Keratinocyte (primary cell): ENCODE measurements at regions not wholly inside any gene's neighbourhood (a gene's known extent, or its start where the extent isn't known, plus 50 kb on each side); places are given as distances from the start of the nearest gene placed in this dataset.

Experiments
- DNase-seq: peaks from one replicate; pipeline ENCODE4 v3.0.0-alpha.2; 2011; ENCODE audit warnings: low read depth, missing footprints, low spot score
- FAIRE-seq: peaks from 2 replicates; lab custom pipeline; 2011; peaks lifted over from hg19 to GRCh38; lab: Jason Lieb, UNC
- H2AFZ ChIP-seq: 2 replicates; pipeline ENCODE4 v1.6.0; 2012; ENCODE audit warnings: low read length, control low read depth, inconsistent platforms; ENCODE audit not compliant: control insufficient read depth
- H3K27ac ChIP-seq: 2 replicates; pipeline ENCODE4 v1.5.1; 2011; ENCODE audit warnings: low read length; ENCODE audit not compliant: control insufficient read depth, insufficient read depth
- H3K27me3 ChIP-seq: 3 replicates; pipeline ENCODE4 v1.6.0; 2011; ENCODE audit warnings: low read length; ENCODE audit not compliant: control insufficient read depth, insufficient read depth; ENCODE audit errors: extremely low read depth
- H3K36me3 ChIP-seq, 2 experiments: 2 replicates in 1 of 2; 3 replicates in 1 of 2; pipeline ENCODE4 v1.5.1; 2011; ENCODE audit warnings: low read length in 2 of 2, mild to moderate bottlenecking in 1 of 2; ENCODE audit not compliant: control insufficient read depth in 2 of 2, insufficient read depth in 2 of 2; ENCODE audit errors: extremely low read depth in 1 of 2
- H3K4me1 ChIP-seq: 3 replicates; pipeline ENCODE4 v1.5.1; 2011; ENCODE audit warnings: low read length; ENCODE audit not compliant: control insufficient read depth, insufficient read depth; ENCODE audit errors: extremely low read depth
- H3K4me2 ChIP-seq: 3 replicates; pipeline ENCODE4 v1.6.0; 2011; ENCODE audit warnings: low read depth, low read length; ENCODE audit not compliant: control insufficient read depth, insufficient read depth; ENCODE audit errors: extremely low read depth
- H3K4me3 ChIP-seq, 3 experiments: fragments of 200-600 bp in 1 of 3; sonication (generic) in 1 of 3; 2 replicates in 2 of 3; 3 replicates in 1 of 3; pipeline ENCODE4 v1.5.1; 2011 to 2016; ENCODE audit warnings: low read length in 3 of 3, mild to moderate bottlenecking in 3 of 3, control low read depth in 2 of 3, inconsistent platforms in 1 of 3, low read depth in 1 of 3, mixed read lengths in 1 of 3, mixed run types in 1 of 3, moderate library complexity in 1 of 3; ENCODE audit not compliant: control insufficient read depth in 2 of 3, insufficient read depth in 2 of 3; ENCODE audit errors: extremely low read depth in 1 of 3
- H3K79me2 ChIP-seq: 2 replicates; pipeline ENCODE4 v1.6.0; 2012; ENCODE audit warnings: low read length; ENCODE audit not compliant: control insufficient read depth, insufficient read depth
- H3K9ac ChIP-seq: 3 replicates; pipeline ENCODE4 v1.6.0; 2011; ENCODE audit warnings: low read length; ENCODE audit not compliant: control insufficient read depth, insufficient read depth; ENCODE audit errors: extremely low read depth
- H3K9me1 ChIP-seq: 3 replicates; pipeline ENCODE4 v1.6.0; 2011; ENCODE audit warnings: low read length; ENCODE audit not compliant: control insufficient read depth, insufficient read depth; ENCODE audit errors: extremely low read depth
- H3K9me3 ChIP-seq: 2 replicates; pipeline ENCODE4 v1.5.1; 2012; ENCODE audit warnings: low read depth, low read length; ENCODE audit not compliant: control insufficient read depth
- H4K20me1 ChIP-seq: 3 replicates; pipeline ENCODE4 v1.6.0; 2011; ENCODE audit warnings: low read length; ENCODE audit not compliant: control insufficient read depth, insufficient read depth; ENCODE audit errors: extremely low read depth
- CTCF ChIP-seq, 3 experiments: IDR thresholded peaks in 1 of 3; conservative IDR thresholded peaks in 1 of 3; optimal IDR thresholded peaks in 1 of 3; 2 replicates in 2 of 3; 3 replicates in 1 of 3; pipeline versions ENCODE3 to v1.5.1; 2011; ENCODE audit warnings: low read length in 3 of 3, mild to moderate bottlenecking in 3 of 3, moderate library complexity in 2 of 3, control low read depth in 1 of 3, inconsistent platforms in 1 of 3; ENCODE audit not compliant: insufficient read depth in 2 of 3; ENCODE audit errors: extremely low read depth in 1 of 3
- EZH2 ChIP-seq: IDR thresholded peaks from one replicate; pipeline ENCODE4 v1.6.1; 2012; ENCODE audit warnings: inconsistent platforms, mild to moderate bottlenecking, low read length, moderate library complexity
- dilution Hi-C: fragments of 300-500 bp; cut with MboI; formaldehyde crosslinking; loops from one replicate; pipeline ENCODE4 v1.7.0; 2020; ENCODE audit warnings: low sequenced_read_pairs; ENCODE audit not compliant: extremely low pct_ligation_motif_present

DNA sequence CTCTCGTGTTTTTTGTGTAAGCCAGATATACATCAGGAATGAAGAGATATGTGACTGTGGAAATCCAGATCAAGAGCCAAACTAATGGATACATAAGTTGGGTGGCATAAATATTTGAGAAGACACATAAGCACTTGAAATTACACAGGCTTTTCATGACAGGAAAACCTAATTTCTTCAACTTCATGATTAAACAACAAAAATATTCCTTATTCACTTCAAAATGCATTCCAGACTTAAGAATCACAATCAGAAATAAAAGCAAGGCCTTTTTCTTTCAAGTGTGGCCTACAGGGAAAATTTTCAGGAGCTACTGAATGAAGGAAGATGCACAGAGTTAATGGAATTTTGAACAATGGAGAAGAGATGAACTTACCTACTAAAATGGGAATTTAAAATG, 515.6 kb downstream of the FOXG1 start:
- Histone ChIP-seq H3K9me1 (no peaks in the 10 kb centered on the region), H4K20me1 (no peaks in the 10 kb centered on the region), H3K9me3 (no peaks in the 10 kb centered on the region), H3K4me1 (no peaks in the 10 kb centered on the region), H3K27ac (no peak overlapping the region), H3K27me3 (no peaks in the 10 kb centered on the region), H3K4me3 (no peak overlapping the region), H3K36me3 (no peaks in the 10 kb centered on the region), H2AFZ (peak overlapping the region; percentile 9), H3K79me2 (no peaks in the 10 kb centered on the region), H3K9ac (no peak overlapping the region), H3K4me2 (no peak overlapping the region)
- no peak for DNase-seq
- dilution Hi-C loops: no loop called here
- no peak for TF ChIP-seq CTCF (optimal IDR thresholded peaks at IDR 0.05 in 1 of 3, IDR thresholded peaks at IDR 0.05 in 1 of 3, conservative IDR thresholded peaks at IDR 0.05 in 1 of 3; ENCODE audit: extremely low read depth in 1 of 3, insufficient read depth in 2 of 3, low read length in 3 of 3)
- TF ChIP-seq EZH2: no peak
- FAIRE-seq: no peak

GRCh38 chr14:29290441-29290840, 523.9 kb downstream of the FOXG1 start:
- H3K9ac ChIP-seq: no peak overlapping the region
- no peaks in the 10 kb centered on the region for H3K27me3 ChIP-seq
- dilution Hi-C loops: no loop called here
- FAIRE-seq (no peak), DNase-seq (no peak)
- H3K4me3 ChIP-seq: no peak overlapping the region
- no peaks in the 10 kb centered on the region for H3K4me1 ChIP-seq
- no peak overlapping the region for H3K4me2 ChIP-seq
- TF ChIP-seq EZH2 (no peak), CTCF (optimal IDR thresholded peaks at IDR 0.05 in 1 of 3, IDR thresholded peaks at IDR 0.05 in 1 of 3, conservative IDR thresholded peaks at IDR 0.05 in 1 of 3; ENCODE audit: extremely low read depth in 1 of 3, insufficient read depth in 2 of 3, low read length in 3 of 3) (no peak)
- no peaks in the 10 kb centered on the region for H4K20me1 ChIP-seq
- no peak overlapping the region for H2AFZ ChIP-seq
- H3K9me3 ChIP-seq: peaks cover 2% of the 10 kb centered on the region
- H3K9me1 ChIP-seq: no peaks in the 10 kb centered on the region
- H3K79me2 ChIP-seq: no peaks in the 10 kb centered on the region
- H3K27ac ChIP-seq: no peak overlapping the region
- H3K36me3 ChIP-seq: no peaks in the 10 kb centered on the region
